ENCODE measurements at regions not wholly inside any gene's neighbourhood (a gene's known extent, or its start where the extent isn't known, plus 50 kb on each side); places are given as distances from the start of the nearest gene placed in this dataset.

- no peak for TF ChIP-seq ZFP3 (CRISPR knock-in tag; IDR thresholded peaks at IDR 0.05)
- no peak for TF ChIP-seq ISL1 (CRISPR knock-in tag; IDR thresholded peaks at IDR 0.05)
- TF ChIP-seq SNAI2 (CRISPR knock-in tag; IDR thresholded peaks at IDR 0.05) = no peak
- TF ChIP-seq CREB5 (CRISPR knock-in tag; IDR thresholded peaks at IDR 0.05; ENCODE audit: low read depth) = no peak
- no peak for TF ChIP-seq ZNF70 (CRISPR knock-in tag; IDR thresholded peaks at IDR 0.05)
- no peak for TF ChIP-seq PATZ1 (CRISPR knock-in tag; IDR thresholded peaks at IDR 0.05; ENCODE audit: borderline replicate concordance)
- no peak for TF ChIP-seq ARNTL (CRISPR knock-in tag; IDR thresholded peaks at IDR 0.05; ENCODE audit: borderline replicate concordance, low read depth)
- no peak for TF ChIP-seq ZFP30 (CRISPR knock-in tag; IDR thresholded peaks at IDR 0.05)
Measured at GRCh38 chr15:96243701-96244100, 86.8 kb upstream of the NR2F2 start.

Measured in SK-N-SH treated with all-trans-retinoic acid at 6 μM for 48 hours (cell line).